NCI-H1417 (cell line): ENCODE measurements at regions not wholly inside any gene's neighbourhood (a gene's known extent, or its start where the extent isn't known, plus 50 kb on each side); places are given as distances from the start of the nearest gene placed in this dataset.
A peak's percentile ranks its signal among the peaks of the same experiment; 100 is the strongest.

Experiments
- DNase-seq, 3 experiments: peaks; one replicate each; lab custom pipeline; 2025; lab: John Stamatoyannopoulos, UW

DNA sequence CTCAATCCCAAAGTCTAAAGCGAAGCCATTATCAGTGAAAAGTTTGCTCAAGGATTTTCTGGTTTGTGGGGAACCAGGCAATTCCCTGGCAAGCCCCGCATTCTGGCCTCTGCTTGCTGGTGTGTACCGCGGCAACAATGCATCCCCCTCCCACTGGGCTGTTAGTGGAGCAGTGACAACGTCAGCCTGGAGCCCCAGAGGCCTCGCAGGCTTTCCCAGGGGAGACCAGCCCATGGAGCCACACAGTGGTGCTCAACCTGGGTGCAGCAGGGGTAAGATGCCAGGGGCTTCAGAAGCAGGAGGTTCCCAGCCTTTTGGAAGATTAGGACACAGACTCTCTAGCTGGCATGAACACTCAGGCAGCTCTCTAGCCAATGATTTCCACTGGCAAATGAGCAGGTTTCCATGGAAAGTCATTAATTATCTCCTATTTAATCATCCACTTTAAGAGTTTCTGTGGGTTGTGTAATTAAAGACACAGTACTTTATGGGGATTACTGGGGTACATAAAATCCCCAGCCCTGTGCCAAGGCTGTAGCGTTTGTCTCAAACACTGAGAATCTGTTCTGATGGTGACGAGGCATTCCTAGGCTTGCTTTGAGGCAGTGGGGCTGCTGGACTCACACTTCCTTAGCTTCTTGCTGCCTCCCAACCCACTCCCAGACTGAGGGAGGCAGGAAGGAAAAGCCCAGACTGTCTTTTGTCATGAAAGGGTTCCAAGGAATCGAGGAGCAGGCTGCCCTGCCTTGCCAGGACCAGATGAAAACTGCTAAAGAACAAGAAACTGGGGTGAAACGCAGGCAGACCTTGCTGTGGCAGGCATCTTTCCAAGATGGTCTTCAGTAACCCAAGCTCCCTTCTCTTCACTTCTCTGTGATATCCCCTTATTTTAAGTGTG lies 411.9 kb upstream of the SHH start:
- DNase-seq = no peak

DNA sequence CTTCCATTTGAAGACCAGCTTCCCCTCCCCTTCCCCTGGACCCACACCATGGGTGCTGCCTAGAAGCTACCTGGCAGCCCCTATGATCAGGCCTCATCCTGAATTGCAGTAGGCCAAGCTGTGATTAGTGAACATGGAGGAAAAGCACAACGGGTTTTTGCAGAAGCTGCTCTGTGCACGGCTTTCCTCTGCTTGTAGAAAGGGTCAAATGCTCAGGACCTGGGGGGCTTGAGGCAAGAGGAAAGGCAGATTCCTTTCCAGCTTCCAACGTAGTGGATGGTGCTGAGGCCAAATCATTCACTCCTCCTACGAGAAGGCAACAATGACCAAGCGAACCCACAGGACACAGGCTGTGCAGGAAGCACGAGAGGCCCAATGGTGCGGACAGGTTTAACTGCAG lies 410.3 kb upstream of the SHH start:
- DNase-seq = no peak

DNA sequence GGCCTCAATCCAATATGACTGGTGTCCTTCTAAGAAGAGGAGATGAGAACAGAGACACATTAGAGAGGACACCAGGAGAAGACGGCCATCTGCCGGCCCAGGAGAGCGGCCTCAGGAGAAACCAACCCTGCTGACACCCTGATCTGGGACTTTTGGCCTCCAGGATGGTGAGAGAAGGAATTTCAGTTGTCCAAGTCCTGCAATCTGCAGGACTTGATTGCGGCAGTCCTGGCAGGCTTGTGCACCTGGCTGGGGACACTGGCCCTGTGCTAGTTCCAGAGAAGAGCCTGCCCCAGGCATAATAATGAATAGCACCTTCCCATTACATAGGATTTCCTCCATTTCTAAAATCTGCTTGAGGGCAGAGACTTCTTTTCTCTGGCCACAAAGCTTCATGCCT lies 409.9 kb upstream of the SHH start:
- DNase-seq = no peak

DNA sequence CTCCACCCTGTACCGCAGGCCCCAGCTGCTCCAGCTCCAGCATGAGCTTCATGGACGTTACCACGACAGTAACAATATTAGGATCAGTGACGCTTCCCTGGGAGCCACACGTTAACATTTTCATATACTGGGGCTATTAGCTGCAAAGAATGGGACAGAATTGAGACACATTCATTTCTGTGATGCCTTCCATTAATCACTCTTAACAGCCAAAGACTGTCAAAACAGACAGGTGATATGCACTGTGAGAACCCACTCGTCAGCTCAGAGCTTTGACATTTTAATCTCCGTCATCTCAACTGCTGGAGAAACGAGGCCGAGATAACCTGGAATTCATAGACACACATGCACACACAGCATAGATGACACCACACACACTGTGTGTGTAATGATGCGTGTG lies 408.4 kb upstream of the SHH start:
- DNase-seq = peak; percentile 47 to 92 (median 63)

DNA sequence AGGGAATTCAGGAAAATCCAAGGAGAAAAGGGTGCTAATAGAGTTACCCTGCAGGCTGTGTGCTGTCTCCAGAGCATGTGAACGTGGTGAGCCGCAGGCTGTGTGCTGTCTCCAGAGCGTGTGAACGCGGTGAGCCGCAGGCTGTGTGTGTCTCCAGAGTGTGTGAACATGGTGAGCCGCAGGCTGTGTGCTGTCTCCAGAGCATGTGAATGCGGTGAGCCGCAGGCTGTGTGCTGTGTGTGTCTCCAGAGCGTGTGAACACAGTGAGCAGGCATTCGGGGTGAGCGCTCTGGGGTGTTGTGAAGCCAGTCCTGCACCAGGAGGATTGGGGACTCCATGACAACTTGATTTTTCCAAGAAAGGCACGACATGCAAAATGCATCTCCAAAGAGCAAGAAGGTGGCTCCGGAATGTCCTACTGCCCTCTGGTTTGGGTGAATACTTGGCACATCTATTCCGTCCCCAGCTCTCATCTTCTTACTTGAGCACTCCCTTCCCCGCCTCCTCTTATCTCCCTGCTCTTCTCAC lies 407.9 kb upstream of the SHH start:
- DNase-seq = no peak

DNA sequence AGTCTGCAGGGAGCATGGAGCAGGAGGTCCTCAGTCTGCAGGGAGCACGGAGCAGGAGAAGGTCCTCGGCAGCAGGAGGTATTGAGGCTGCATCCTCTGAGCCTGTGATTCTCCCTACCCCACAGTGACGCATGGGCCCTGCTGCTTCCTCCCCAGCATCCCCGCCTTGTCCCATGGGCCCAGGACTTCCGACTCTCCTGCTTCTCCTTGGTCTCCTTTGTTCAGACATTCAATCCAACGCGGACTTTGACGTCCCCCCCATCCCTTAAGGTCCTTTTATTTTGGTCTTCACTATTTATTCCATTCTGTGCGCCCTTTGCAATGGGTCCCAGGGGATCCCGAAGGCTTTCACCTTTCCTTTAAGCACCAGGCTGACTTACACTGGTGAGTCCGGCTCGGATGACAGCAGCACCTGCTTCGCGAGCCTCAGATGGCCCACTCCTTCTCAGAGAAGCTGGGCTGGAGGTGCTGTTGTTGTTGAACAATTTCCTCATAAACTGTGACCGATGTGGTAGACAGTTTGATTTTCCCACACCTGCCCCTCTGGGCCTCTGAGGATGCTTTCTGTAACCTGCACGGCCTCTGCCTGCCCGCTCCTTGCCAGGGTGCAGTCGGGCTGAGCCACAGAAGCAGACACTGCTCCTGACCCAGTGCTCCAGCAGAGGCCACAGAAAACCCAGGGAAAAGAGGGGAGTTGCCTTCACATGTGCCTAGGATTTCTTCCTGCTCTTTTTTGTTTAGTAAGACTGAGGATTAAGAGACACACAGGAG lies 407.2 kb upstream of the SHH start:
- DNase-seq = peak in 1 of 3 experiments; percentile 49

DNA sequence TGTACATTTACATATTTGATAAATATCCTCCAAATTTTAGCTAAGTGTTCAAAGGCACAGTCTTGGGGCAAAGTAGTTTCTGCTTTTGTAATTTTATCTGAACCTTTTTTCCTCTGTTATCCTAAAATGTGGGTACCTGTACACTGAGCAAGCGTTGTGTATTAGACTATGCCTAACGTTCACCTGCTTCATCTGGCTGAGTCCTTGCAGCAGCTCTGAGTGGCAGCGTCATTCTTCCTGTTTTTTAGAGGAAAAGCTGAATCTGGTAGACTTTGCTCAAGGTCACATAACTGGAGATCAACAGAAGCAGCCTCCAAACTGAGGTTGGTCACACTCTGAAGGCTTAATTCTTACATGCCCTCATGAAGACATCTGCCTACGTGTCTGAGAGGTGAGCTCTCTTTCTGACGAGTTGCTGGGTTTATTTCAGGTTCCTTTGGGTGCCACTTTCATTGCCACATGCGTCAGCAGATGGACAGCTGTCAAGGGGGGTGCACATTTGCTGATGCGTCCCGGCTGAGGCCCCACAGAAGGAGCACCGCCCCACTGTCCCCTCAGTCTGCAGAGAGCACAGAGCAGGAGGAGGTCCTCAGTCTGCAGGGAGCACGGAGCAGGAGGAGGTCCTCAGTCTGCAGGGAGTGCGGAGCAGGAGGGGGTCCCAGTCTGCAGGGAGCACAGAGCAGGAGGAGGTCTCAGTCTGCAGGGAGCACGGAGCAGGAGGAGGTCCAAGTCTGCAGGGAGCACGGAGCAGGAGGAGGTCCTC lies 406.5 kb upstream of the SHH start:
- no peak for DNase-seq

DNA sequence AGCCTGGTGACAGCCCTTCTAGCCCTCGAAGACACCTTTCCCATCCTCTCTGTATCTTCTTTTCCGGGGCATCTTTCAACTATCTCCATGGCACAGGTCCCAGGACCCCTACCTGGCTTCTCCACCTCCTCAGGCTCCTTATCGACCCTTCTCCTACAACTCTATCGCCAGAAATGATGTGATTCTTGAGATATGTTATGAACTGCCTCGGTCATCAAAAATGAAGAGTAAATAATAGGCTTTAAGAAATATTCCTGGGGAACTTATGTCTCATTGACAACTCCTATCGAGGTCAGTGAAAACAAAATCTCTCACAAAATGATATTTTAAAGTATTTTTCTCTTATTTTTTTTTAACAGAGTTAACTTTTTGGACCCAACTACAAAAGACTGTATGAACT lies 405.5 kb upstream of the SHH start:
- DNase-seq = no peak

DNA sequence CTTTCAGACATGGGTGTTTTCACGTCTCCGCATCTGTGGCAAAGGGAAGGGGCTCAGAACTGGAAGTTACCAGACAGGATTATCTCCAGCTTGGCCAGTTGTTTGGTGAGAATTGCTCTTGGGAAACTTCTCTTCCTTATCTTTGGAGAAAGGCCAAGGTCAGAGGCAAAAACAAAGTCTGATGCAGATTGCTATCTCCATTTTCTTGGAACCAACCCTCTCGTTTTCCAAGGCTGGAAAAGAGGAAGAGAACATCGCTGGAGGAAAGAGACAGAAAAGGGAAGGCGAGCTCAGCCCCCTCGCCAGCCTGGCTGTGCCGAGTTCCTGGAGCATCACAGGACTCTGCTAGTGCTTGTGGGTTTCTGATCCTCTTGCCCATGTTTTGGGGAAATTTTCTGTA lies 396.8 kb upstream of the SHH start:
- DNase-seq = no peak

DNA sequence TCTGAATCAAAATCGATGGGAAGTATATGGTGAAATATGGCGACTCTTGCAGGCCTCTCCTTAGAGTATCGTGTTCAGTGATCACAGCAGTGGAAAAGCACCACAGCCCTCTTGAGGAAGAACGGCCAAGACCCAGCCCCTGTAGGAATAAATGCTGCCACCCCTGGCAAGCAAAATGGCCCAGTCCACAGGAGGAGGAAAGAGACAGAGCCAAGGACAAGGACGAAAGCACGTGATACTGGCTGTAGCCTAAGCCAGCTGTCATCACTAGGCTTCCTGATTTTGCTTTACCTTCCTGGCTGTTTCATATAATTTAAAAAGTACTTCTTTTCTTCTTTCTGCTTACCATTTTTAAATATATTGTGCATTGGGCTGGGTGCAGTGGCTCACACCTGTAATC lies 395.0 kb upstream of the SHH start:
- no peak for DNase-seq

DNA sequence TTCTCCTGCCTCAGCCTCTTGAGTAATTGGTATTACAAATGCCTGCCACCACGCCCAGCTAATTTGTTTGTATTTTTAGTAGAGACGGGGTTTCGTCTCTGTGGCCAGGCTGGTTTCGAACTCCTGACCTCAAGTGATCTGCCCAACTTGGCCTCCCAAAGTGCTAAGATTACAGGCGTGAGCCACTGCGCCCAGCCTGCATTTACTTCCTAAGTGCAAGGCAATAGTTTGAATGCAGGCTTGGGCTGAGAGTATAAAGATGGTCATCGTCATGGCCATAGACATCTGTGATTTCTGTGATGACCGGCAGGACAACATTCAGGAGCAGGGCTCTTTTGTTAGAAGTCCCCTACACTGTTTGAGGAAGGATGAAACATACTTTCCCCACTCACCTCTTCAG lies 393.9 kb upstream of the SHH start:
- no peak for DNase-seq

DNA sequence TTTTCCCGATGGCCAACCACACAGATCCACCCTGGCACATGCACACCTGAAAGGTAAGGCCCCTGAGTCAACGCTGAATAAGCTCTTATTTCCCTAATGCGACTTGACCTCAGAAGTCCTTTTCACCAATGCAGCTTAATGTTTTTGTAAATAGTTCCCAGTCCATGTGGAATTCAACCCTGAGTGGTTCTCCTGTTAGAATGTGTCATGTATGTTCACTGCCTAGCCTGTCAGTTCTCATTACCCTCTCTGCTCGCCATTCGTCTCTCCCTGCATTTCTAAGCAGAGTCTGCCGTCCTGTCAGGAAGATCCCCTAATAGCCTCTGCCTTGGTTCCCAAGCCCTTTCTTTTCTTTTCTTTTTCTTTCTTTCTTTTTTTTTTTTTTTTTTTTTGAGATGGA lies 392.6 kb upstream of the SHH start:
- no peak for DNase-seq

DNA sequence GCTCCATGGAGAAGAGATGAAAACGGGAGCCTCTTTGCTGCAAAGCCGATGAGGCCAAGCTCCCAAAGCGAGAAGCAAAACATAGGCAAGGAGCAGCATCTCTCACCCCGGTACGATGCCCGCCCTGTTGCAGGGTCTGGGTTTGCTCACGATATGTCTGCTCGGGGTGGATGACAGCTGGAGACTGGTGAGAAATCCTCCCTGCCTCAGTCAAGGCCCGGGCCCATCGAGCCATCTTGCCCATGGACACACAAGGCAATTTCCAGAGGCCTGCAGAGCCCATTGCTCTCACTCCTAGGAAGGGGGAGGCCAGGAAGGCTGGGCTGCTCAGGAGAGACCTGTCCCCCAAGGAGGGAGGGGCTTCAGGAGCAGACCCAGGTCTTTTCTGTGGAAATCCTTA lies 391.7 kb upstream of the SHH start:
- no peak for DNase-seq

DNA sequence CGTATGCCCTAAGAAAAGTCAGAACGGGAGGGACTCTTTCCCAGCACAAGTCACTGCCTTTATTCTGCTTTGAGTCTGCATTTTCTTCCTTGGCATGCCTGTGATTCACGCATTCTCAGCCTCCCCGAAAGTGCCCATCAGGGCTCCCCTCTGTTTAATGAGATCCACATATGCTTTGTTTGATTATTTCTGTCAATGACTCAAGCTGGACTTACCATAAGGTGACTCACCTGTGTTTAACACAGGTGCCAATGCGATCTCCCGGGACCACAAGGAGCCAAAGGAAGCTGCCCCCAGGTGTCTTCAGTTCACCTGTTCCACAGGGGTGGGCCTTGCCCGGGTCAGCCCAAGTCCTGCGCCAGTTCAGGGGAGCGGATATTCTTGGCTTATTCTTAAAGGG lies 386.0 kb upstream of the SHH start:
- DNase-seq = no peak

DNA sequence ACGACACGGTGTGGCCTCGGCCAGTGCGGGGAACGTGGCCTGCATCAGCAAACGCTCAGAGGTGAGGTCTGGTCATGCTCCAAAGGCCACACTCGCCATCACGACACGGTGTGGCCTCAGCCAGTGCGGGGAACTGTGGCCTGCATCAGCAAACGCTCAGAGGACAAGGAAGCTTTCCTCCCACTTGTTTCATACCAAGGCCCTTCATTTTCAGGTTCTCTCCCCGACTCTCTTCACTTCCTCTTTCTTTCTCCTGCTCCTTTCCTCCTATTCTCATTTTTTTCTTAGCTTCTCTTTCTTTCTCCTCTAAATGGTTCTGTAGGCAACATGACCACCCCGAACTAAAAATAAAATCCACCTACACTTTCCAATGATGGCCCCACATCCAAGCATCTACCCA lies 384.4 kb upstream of the SHH start:
- no peak for DNase-seq

DNA sequence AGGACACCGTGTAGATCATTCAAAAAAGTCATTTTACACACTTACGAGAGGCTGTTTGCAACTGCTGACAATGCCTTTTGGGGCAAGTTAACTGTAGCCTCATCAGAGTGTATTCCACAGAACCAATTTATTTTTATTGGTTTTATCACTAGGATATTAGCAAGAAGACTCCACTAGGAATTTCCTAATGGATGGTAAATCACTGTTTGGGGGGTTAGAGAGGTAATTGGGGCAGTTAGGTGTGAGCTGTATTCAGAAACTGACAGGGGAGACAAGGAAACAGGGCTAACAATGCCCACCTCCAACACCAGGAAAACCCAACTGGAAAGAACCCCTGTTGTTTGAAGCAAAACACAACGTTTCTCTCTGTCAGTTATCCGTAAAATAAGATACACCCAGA lies 383.0 kb upstream of the SHH start:
- DNase-seq = peak in 1 of 3 experiments; percentile 64

DNA sequence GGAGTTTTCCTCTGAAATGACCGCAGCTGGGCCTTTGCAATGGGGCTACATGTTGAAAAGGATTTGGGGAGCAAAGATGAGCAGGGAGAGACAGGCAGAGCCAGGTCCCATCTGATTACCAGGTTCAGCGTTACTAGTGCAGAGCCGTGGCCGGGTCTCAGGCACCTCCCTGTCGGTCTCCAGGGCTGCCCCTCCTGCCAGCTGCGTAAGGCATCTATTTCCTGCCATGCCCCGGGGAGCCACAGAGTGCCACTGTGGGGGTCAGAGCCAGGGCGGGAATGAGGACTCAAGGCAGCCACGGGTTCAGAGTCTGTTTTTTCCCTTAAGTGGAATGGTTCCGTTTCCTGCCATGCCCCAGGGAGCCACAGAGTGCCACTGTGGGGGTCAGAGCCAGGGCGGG lies 382.6 kb upstream of the SHH start:
- DNase-seq = peak in 2 of 3 experiments; percentile 67 to 80

DNA sequence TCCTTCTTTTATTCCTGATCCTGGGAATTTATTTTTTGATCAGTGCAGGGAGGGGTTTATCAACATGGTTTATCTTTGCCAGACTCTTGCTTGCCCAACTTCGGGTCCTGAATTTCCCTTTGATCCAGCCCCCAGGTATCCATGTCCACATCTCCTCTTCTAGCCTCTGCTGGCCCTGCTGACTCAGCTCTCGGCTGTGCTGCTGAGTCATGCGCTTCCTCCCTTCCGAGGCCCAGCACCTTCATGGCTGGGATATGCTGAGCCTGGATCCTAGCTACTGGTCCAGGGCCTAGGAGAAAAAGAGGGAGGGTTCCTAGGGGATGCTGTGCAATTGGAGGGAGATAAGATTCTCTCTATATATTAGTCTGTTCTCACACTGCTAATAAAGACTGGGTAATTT lies 380.7 kb upstream of the SHH start:
- no peak for DNase-seq

DNA sequence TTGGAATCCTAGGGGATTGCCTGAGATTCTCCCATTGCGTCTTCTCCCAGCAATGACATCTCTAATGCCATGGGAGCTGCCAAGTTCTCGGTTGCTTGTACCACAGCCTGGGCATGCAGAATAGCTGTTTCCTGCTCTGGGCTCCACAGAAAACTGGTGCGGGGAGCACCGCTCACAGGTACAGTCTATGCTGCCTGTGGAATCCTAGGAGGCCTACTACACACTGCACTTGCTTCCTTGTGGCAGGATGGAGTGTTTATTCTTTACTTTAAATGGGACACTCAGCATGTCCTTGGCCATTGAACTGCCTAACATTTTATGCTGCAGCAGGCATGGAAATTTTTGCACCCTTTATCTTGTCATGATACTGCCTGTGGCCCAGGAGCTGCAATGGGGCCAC lies 378.8 kb upstream of the SHH start:
- DNase-seq = no peak

DNA sequence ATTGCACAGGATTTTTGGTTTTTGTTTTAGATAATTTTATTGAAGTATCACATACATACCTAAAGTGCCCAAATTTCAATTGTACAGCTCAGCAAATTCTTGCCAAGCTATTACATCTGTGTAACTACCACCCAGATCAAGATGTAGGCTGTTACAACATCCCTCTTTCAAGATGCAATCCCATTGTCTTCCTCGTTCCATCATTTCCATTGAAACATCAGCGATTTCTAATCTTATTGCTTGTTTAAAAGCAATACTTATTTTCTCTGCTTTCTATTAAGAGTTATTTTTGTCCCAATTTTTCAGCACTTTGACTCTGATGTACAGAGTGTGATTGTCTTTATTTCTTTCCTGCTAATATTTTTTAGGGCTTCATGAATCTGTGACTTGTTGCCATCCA lies 372.8 kb upstream of the SHH start:
- no peak for DNase-seq

DNA sequence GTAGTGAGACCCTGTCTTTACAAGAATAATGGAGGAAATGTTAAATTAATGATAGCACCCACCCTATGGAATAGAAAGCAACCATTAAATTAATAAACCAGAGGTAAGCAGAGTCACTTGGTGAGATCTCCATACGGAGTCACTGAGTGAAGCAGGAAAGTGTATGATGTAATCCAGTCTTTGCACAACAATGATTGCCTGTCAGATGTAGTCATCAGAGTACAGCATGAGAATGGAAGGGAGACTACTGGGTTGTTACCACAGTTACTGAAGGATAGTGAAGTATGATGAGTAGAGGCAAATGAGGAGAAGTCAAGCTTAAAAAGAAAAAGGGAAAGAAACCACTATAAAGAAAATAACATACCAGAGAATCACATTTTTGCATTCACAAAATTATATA lies 371.9 kb upstream of the SHH start:
- DNase-seq = no peak

DNA sequence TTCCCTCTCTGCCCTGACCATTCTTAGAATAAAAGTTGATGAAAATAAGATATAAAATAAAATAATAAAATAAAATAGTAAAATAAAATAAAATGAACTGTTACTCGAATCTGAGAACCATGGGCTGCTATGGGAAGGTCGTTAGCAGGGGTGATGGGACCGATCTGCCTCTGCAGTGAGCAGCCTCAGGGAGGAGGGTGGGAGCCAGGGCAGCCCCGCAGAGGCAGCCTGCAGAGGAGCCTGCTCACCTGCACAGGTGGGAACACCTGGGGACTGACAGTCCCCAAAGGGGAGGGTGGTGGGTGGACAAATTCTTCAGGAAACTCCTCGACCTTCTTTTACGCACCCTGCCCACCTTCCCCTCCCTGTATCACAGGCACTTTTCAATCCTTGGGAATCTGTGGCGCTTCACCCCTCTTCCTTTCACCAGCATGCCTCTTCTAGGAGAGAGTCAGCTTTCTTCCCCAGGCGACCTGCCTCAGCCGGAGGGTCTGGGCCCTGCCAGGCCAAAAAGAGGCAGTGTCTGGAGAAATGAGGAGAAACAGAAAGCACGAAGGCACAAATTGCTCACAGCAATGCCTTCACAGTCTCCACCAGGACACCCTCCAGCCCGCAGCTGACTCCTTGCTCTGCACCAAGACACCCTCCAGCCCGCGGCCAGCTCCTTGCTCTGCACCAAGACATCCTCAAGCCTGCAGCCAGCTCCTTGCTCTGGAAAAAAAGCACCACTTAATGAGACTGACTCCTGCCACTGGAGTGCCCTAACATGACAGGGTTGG lies 368.4 kb upstream of the SHH start:
- no peak for DNase-seq
